Liver (tissue), 2 donors: ENCODE measurements at regions not wholly inside any gene's neighbourhood (a gene's known extent, or its start where the extent isn't known, plus 50 kb on each side); places are given as distances from the start of the nearest gene placed in this dataset.
"Not testable (repeated sequence)": the region's sequence is repeated elsewhere in the genome, so short reads cannot be mapped to it uniquely, and the experiment has no call there.

Experiments
- CTCF ChIP-seq: fragments of 150-350 bp; IDR thresholded peaks from 2 replicates; pipeline ENCODE4 v1.5.1; 2017; ENCODE audit warnings: improper control_type of control experiment, low read depth, low read length; ENCODE audit not compliant: missing input control
- YY1 ChIP-seq: IDR thresholded peaks from 2 replicates; pipeline ENCODE4 v1.6.1; 2016; ENCODE audit warnings: antibody characterized with exemption, mild to moderate bottlenecking
- ZBTB33 ChIP-seq: IDR thresholded peaks from 2 replicates; pipeline ENCODE4 v1.6.1; 2016; ENCODE audit warnings: antibody characterized with exemption
- donor health status: healthy.

GRCh38 chr2:192893976-192894375, 699.2 kb upstream of the TMEFF2 start:
- TF ChIP-seq CTCF, ZBTB33, YY1: not testable (repeated sequence)
